H1 (cell line): ENCODE measurements at regions not wholly inside any gene's neighbourhood (a gene's known extent, or its start where the extent isn't known, plus 50 kb on each side); places are given as distances from the start of the nearest gene placed in this dataset.

Experiments
- CHD2 ChIP-seq: IDR thresholded peaks from 2 replicates; pipeline ENCODE4 v1.6.1; 2012; ENCODE audit warnings: low read length, improper control_type of control experiment
- JUN ChIP-seq: IDR thresholded peaks from 2 replicates; pipeline ENCODE4 v1.6.1; 2011; ENCODE audit warnings: low read depth, mild to moderate bottlenecking, improper control_type of control experiment, low read length
- KDM1A ChIP-seq: fragments of 200-600, 300-600 bp; sonication (generic); IDR thresholded peaks from 2 replicates; pipeline ENCODE4 v1.7.1; 2016; ENCODE audit warnings: mild to moderate bottlenecking, low read length, borderline replicate concordance
- NRF1 ChIP-seq: IDR thresholded peaks from 2 replicates; pipeline ENCODE4 v1.6.1; 2011; ENCODE audit warnings: mild to moderate bottlenecking, low read depth, low read length, improper control_type of control experiment
- POLR2A ChIP-seq, 2 experiments: IDR thresholded peaks; 1 replicate in 1 of 2; 2 replicates in 1 of 2; pipeline ENCODE4 v1.6.1; 2011; ENCODE audit warnings: low read depth in 2 of 2, low read length in 2 of 2, mild to moderate bottlenecking in 2 of 2; ENCODE audit errors: control extremely low read depth in 1 of 2
- TF ChIP-seq, protein P1 (sequence below): IDR thresholded peaks from 2 replicates; pipeline ENCODE4 v1.6.1; 2011; ENCODE audit warnings: low read length, improper control_type of control experiment

DNA sequence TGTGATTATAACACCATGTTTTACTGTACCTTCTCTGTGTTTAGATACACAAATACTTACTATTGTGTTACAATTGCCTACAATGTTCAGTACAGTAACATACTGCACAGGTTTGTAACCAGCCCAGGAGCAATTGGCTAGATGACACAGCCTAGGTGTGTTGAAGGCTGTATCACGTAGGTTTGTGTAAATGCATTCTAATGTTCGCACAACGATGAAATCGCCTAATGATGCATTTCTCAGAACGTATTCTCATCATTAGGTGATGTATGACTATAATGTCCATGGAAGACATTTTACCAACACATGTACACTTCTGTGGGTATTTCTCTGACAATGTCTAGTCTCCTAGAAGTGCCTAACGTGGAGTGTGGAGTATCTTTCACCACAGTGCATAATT is 165.9 kb upstream of the KLF7 start:
- no peak for TF ChIP-seq JUN
- no peak for TF ChIP-seq POLR2A (IDR thresholded peaks at IDR 0.05; ENCODE audit: control extremely low read depth in 1 of 2, low read depth in 2 of 2, low read length in 2 of 2)
- TF ChIP-seq, protein P1, sequence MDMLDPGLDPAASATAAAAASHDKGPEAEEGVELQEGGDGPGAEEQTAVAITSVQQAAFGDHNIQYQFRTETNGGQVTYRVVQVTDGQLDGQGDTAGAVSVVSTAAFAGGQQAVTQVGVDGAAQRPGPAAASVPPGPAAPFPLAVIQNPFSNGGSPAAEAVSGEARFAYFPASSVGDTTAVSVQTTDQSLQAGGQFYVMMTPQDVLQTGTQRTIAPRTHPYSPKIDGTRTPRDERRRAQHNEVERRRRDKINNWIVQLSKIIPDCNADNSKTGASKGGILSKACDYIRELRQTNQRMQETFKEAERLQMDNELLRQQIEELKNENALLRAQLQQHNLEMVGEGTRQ: no peak
- no peak for TF ChIP-seq NRF1
- no peak for TF ChIP-seq KDM1A
- TF ChIP-seq CHD2: no peak
